Jurkat, Clone E6-1 (cell line): ENCODE measurements at regions not wholly inside any gene's neighbourhood (a gene's known extent, or its start where the extent isn't known, plus 50 kb on each side); places are given as distances from the start of the nearest gene placed in this dataset.

Source experiments
- DNase-seq: peaks from one replicate; pipeline ENCODE4 v3.0.0-alpha.2; 2011; ENCODE audit warnings: low read depth, low spot score
- H3K4me3 ChIP-seq: 2 replicates; pipeline ENCODE4 v1.5.1; 2011; ENCODE audit warnings: mild to moderate bottlenecking, low read length, control low read depth, moderate library complexity

DNA sequence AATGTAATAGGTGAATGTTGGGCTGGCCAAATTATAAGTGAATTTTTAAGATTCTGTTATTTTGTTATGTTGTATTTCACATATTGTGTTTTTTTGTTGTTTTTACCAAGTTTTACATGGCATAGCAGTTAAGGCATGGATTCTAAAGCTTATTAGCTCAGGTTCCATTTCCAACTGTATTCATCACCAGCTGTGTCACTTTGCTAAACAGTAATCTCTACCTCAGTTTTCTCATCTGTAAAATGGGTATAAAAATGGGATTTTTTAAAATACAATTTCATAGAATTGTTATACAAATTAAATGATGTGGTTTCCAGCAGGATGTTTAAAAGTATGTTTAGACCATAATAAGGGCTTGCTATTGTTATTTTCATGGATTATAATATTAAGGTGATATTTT is 512.2 kb downstream of the SLC16A7 start:
- H3K4me3 ChIP-seq: no peak overlapping the region
- no peak for DNase-seq

- no peak overlapping the region for H3K4me3 ChIP-seq
- DNase-seq: no peak
Observed at GRCh38 chr12:60112063-60112462, 516.2 kb downstream of the SLC16A7 start.

DNA sequence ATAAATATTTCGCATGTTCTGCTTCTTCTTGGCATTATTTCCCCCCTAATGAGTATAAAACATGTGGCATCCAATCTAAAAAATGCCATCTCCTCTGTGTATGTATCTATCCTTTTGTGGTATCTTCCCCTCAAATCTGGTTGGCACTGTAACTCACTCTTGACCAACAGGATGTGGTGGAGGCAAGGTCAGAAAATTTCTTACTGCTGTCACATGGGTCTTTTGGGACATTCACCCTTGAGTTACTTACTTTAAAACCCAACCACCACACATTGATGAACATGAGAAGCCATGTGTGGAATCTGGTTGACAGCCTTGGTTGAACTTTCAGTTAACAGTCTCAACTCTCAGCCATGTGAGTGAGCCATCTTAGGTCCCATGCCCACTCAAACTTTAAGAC is 516.9 kb downstream of the SLC16A7 start:
- H3K4me3 ChIP-seq: no peak overlapping the region
- DNase-seq: no peak

- no peak for DNase-seq
Observed at GRCh38 chr12:60114169-60114568, 518.3 kb downstream of the SLC16A7 start.

DNA sequence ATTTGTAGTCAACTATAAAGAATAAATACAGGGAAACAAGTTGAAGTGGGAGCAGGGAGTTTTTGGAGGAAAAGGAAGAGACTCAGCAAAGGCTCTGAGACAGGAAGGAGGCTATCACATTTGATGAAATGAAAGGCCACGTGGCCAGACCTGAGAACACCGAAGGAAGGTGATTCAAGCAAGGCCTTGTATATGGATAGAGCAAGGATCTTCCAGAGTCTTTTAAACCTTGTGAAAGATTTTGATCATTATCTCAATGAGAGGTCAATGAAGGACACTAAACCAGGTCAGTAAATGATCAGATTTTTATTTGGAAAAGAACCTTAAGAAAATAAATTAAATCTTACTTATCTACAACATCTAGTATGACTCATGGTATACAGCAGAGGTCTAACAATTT is 523.5 kb downstream of the SLC16A7 start:
- DNase-seq: no peak
- no peak overlapping the region for H3K4me3 ChIP-seq

More at GRCh38 chr12:60114169-60114568, 518.3 kb downstream of the SLC16A7 start:
- H3K4me3 ChIP-seq: no peak overlapping the region

DNA sequence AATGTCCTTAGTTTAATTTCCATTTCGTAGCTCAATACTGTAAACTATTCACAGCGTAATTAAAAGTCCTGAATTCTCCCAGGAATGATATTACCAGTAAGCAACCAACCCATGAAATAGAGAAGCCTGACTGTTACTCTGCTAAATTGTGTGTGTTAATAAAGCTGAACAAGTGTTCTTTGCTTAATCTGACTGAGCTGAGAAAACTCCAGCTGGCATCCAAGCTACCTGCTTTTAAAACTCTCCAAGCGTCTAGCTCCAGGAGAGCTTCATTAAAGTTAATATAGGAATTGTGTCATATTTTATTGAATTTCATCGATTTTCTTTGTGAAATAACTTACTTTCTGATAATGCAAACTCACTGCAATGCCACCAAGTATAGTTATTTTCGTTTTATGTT is 524.4 kb downstream of the SLC16A7 start:
- no peak for DNase-seq
- H3K4me3 ChIP-seq: no peak overlapping the region

GRCh38 chr12:60123557-60123956 is 527.7 kb downstream of the SLC16A7 start:
- H3K4me3 ChIP-seq: no peak overlapping the region
- DNase-seq: no peak

- DNase-seq: no peak
- H3K4me3 ChIP-seq: no peak overlapping the region
Observed at GRCh38 chr12:60137513-60137912, 541.7 kb downstream of the SLC16A7 start.

DNA sequence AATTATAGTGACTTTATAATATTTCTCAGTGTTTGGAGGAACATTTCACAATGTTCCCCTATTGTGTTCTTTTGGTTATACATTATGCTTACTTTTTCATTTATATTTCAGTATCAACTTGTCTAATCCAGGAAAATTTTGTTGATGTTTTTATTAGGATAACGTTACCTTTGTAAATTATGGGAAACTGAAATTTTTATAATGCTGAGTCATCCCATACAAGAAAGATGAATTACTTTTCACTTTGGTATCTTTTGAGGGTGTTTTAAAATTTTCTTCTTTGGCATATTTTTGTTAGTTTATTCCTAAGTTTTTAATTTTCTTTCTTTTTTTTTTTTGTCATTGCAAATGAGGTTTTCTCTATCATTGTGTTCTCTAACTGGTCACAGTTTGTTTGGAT is 542.7 kb downstream of the SLC16A7 start:
- DNase-seq: no peak
- no peak overlapping the region for H3K4me3 ChIP-seq

DNA sequence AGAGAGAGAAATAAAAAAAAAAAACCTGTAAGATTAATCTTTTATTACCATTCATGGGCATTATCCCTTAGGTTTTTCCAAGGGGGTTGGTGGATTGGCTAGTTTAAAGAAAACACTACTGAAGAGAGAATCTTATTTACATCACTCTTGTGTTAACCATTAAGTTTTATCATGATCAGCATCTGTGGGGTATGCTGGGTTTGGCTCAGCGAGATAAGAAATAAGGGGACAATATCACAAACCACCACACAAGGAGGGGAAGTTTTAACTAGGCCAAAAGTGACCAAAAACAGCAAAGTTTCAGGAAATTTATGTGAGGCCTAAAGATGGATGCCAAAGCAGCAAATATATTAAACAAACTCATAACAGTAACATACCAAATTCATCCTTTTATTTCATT is 548.6 kb downstream of the SLC16A7 start:
- DNase-seq: no peak
- no peak overlapping the region for H3K4me3 ChIP-seq

DNA sequence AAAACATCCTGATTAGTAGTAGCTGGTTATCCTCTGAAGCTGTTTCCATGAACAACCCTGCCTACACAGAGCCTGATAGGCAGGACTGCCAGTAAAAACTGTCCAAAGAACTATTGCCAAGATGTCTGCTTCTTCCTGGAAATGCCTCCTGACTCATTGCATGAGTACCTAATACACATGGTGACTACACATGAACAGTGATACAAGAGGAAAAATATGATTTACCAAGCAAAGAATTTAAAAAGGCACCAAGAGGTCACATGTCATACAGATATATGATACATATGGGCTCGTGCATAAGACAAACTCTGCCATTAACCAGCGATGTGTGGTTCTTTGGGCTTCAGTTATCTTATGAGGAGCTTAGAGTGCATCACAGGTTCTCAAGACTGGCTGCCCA is 552.3 kb downstream of the SLC16A7 start:
- DNase-seq: no peak
- no peak overlapping the region for H3K4me3 ChIP-seq

GRCh38 chr12:60148831-60149230 is 553.0 kb downstream of the SLC16A7 start:
- DNase-seq: no peak

DNA sequence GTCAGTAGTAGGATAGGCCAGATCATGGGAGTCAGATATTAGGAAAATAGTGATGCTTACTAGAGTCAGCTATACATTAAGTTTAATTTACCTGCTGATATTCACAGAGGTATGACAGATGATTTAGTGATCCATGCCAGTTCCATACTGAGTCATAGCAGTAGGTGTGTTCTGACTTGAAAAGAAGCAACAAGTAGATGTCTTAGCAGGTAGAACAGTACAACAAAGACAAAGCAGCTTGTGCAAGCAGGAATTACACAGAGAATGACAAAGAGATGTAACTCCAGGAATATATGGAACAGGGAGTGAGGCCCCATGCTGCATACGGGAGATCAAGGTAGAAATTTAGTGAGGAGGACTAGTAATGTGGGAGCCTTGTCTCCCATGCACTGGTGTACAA is 556.9 kb downstream of the SLC16A7 start:
- no peak overlapping the region for H3K4me3 ChIP-seq
- DNase-seq: no peak

More at GRCh38 chr12:60148831-60149230, 553.0 kb downstream of the SLC16A7 start:
- H3K4me3 ChIP-seq: no peak overlapping the region

DNA sequence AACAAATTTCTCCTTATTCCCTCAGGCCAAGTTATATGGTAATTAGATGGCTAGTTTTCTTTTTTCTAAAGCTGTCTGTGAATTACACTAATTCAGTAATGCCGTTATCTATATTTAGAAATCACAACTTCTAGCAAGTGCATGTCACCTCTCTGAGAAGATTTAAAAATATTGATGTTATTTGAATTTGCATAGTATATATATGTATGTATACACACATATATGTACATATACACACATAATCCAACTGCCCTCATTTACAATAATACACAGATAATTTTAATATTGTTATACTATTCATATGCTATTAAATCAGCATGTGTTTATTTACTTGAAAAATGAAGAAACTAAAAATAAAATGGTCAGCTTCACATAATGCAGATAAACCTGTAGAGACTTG is 563.9 kb downstream of the SLC16A7 start:
- DNase-seq: no peak

DNA sequence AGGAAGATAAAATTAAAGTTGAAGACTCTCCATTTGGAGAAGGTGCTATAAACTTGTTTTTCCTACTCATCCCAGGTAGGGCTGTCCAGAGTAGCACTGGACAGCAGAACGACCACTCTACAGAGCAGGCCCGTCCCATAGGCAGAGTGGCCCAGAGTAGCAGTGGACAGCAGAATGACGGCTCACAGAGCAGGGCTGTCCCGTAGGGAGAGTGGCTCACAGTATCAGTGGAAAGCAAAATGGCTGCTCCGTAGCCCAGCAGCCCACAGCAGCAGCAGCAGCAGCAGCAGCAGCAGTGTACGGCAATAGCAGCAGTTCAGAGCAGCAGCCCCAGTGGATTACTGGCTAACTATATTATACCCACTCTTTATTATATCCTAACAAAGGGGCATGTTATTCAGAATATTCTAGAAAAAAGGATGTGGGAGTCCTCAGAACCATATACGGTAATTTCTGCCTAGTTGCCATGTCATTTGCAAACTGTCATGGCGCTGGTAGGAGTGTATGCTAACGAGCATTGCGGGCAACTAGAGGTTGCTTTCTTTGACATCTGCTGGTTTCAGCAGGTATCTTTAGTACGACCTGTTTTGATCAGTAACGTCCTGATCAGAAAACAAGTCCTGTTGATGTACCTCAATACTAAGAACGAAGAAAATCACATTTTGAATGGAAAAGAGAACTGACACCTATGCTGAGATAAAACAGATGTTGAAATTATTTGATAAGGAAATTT is 567.3 kb downstream of the SLC16A7 start:
- H3K4me3 ChIP-seq: no peak overlapping the region
- no peak for DNase-seq

More for the DNA sequence above, 563.9 kb downstream of the SLC16A7 start:
- H3K4me3 ChIP-seq: no peak overlapping the region

DNA sequence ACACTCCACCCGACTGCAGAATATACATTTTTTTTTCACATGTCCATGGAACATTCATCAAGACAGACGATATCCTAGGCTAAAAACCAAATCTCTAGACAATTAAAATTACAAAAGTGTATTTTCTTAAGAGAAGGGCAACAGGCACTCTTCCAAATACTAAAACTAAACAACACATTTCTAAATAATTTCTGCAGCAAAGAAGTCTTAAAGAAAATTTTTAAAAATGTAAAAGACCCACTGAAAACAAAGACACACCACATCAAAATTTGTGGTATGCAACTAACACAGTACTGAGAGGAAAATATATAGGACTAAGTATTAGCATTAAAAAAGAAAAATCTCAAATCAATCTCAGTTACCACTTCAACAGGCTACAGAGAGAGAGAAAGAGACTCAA is 570.0 kb downstream of the SLC16A7 start:
- no peak overlapping the region for H3K4me3 ChIP-seq
- no peak for DNase-seq

DNA sequence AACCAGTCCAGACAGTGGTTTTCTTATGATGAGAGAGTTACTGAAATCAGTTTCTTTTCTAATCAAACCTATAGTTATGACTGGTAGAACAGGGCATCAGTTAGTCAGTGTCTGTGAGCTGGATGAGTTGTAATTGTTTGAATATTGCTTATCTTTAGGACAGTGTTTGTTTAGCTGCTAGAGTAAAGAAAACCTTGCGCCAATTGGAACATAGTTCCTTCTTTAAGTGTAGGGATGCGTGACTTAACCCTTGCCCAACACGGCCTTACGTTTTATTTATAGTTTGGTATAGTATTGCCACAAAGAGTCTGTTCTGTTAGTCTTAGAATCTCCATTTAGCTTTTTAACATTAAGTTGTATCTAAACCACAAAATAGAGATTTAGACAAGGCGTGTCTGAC is 572.6 kb downstream of the SLC16A7 start:
- no peak for DNase-seq
- no peak overlapping the region for H3K4me3 ChIP-seq

GRCh38 chr12:60169904-60170303 is 574.1 kb downstream of the SLC16A7 start:
- DNase-seq: no peak
- no peak overlapping the region for H3K4me3 ChIP-seq

DNA sequence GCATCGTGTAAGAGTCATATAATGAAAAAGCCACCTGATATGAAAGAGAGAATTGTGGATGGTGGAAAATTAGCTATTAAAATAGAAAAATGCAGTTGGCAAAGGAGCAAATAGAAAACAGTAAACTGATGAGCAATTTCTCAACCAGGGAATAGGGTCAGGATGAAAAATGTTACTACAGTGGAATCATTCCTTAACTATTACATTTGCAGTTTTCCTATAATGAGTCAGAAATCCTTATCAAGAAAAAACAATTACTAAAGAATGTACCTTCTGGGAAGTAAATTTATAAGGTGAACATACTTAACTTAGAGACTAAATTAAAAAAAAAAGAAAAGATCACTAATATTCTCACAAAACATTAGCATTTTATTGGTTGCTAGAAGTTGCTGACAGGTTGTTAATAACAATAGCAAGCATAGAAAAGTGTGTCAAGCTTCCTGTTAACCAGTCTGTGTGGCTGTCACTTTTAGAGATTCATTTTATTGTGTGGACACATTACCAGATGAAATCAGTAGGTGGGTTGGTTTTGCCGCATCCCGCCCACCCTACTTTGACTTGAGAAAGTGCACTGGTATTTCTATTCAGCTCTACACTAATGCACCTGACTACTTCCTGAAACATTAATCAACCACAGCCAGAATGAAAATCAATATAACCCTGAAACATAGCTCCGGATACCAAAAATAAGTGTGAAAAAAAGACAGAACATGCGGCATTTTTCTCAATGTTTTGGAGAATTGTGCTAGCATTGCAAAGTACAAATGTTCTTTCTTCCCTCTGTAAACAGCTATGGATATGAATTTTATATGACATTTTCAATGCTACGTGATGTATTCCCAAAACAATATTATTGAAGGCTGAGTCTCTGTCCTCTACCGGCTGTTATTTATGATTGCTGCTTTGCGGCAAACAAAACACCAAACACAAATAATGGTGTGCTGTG is 576.7 kb downstream of the SLC16A7 start:
- no peak for DNase-seq

More for the DNA sequence above, 576.7 kb downstream of the SLC16A7 start:
- H3K4me3 ChIP-seq: no peak overlapping the region
